PC-9 (cell line): ENCODE measurements at regions not wholly inside any gene's neighbourhood (a gene's known extent, or its start where the extent isn't known, plus 50 kb on each side); places are given as distances from the start of the nearest gene placed in this dataset.

Source experiments
- BruUV-seq: library from RNA; stranded (reverse); fragments of 400-500 nt; replicated peaks from 2 replicates; lab custom pipeline; 2021; lab: Mats Ljungman, UMichigan
- CTCF ChIA-PET: fragments of 300-600 bp; sonication (Branson Sonifier 250); formaldehyde crosslinking; loops from one replicate; lab custom pipeline; 2022; ENCODE audit warnings: antibody characterized with exemption; lab: Charles Lee
- POLR2A ChIA-PET: fragments of 300-600 bp; sonication (Branson Sonifier 250); formaldehyde crosslinking; loops from one replicate; lab custom pipeline; 2022; ENCODE audit warnings: antibody characterized with exemption; ENCODE audit not compliant: unreplicated experiment; lab: Charles Lee
- DNase-seq, 2 experiments: peaks; one replicate each; pipeline versions ENCODE4 v3.0.0 to v3.0.0-alpha.2; 2015 to 2022; ENCODE audit warnings: mixed read lengths in 1 of 2
- H2AFZ ChIP-seq: fragments of 200-600 bp; sonication (generic); 2 replicates; pipeline ENCODE4 v1.8.1; 2017; ENCODE audit warnings: antibody characterized with exemption
- H3F3A ChIP-seq: fragments of 200-600 bp; sonication (generic); 2 replicates; pipeline ENCODE4 v1.8.1; 2017; ENCODE audit warnings: antibody characterized with exemption, mild to moderate bottlenecking, low read depth; ENCODE audit not compliant: insufficient read depth
- H3K27ac ChIP-seq: fragments of 200-600 bp; sonication (generic); 2 replicates; pipeline ENCODE4 v1.6.1; 2016; ENCODE audit warnings: mixed run types
- H3K27me3 ChIP-seq: fragments of 200-600 bp; sonication (generic); 2 replicates; pipeline ENCODE4 v1.6.1; 2016; ENCODE audit warnings: low read depth, mixed run types; ENCODE audit not compliant: insufficient read depth
- H3K36me3 ChIP-seq: fragments of 200-600 bp; sonication (generic); 2 replicates; pipeline ENCODE4 v1.6.1; 2016; ENCODE audit warnings: low read depth, mixed run types
- H3K4me1 ChIP-seq: fragments of 200-600 bp; sonication (generic); replicated peaks from 2 replicates; pipeline ENCODE4 v1.6.1; 2016; ENCODE audit warnings: mixed run types; ENCODE audit not compliant: insufficient read depth
- H3K4me2 ChIP-seq: fragments of 200-600 bp; sonication (generic); 2 replicates; pipeline ENCODE4 v1.6.1; 2017; ENCODE audit warnings: mixed run types
- H3K4me3 ChIP-seq: fragments of 200-600 bp; sonication (generic); 2 replicates; pipeline ENCODE4 v1.6.1; 2016; ENCODE audit warnings: mixed run types
- H3K79me2 ChIP-seq: fragments of 200-600 bp; sonication (generic); 2 replicates; pipeline ENCODE4 v1.6.1; 2017; ENCODE audit warnings: low read depth, mixed run types
- H3K9me2 ChIP-seq: fragments of 200-600 bp; sonication (generic); 2 replicates; pipeline ENCODE4 v1.8.1; 2017; ENCODE audit warnings: mild to moderate bottlenecking; ENCODE audit not compliant: insufficient read depth
- H3K9me3 ChIP-seq: fragments of 200-600 bp; sonication (generic); 2 replicates; pipeline ENCODE4 v1.8.1; 2016; ENCODE audit warnings: low read depth; ENCODE audit not compliant: insufficient read depth
- H4K20me1 ChIP-seq: fragments of 200-600 bp; sonication (generic); 2 replicates; pipeline ENCODE4 v1.8.1; 2017; ENCODE audit not compliant: insufficient read depth
- CTCF ChIP-seq: fragments of 200-600 bp; sonication (generic); conservative IDR thresholded peaks from 2 replicates; pipeline ENCODE4 v1.6.1; 2017; ENCODE audit warnings: mixed run types, antibody characterized with exemption, mild to moderate bottlenecking, moderate library complexity
- EZH2 ChIP-seq: fragments of 200-600 bp; sonication (generic); IDR thresholded peaks from 2 replicates; pipeline ENCODE4 v1.8.0; 2017; ENCODE audit warnings: antibody characterized with exemption, low read depth
- intact Hi-C: fragments of 100-400 bp; cut with micrococcal nuclease; formaldehyde crosslinking; loops from one replicate; pipeline ENCODE4 v1.10.0; 2022; ENCODE audit not compliant: unreplicated experiment

GRCh38 chr3:67883766-67884165 lies 229.4 kb upstream of the SUCLG2 start:
- TF ChIP-seq CTCF (no peak), EZH2 (no peak)
- Histone ChIP-seq H3K9me2 (no peaks in the 10 kb centered on the region), H3K4me3 (no peak overlapping the region), H3K4me1 (no peaks in the 10 kb centered on the region), H3F3A (no peaks in the 10 kb centered on the region), H3K9me3 (no peaks in the 10 kb centered on the region), H4K20me1 (no peaks in the 10 kb centered on the region), H3K27ac (no peak overlapping the region), H3K4me2 (no peak overlapping the region), H3K79me2 (no peaks in the 10 kb centered on the region), H3K36me3 (no peaks in the 10 kb centered on the region), H2AFZ (no peak overlapping the region), H3K27me3 (no peaks in the 10 kb centered on the region)
- POLR2A ChIA-PET, result no interaction called here
- CTCF ChIA-PET, result no interaction called here
- no peak for DNase-seq
- BruUV-seq, result no TSS peak
- intact Hi-C loops, result no loop called here

GRCh38 chr3:67882981-67883380 lies 228.6 kb upstream of the SUCLG2 start:
- intact Hi-C loops, result no loop called here
- ChIA-PET CTCF (no interaction called here), POLR2A (no interaction called here)
- Histone ChIP-seq H3K9me2 (no peaks in the 10 kb centered on the region), H3K9me3 (no peaks in the 10 kb centered on the region), H3K79me2 (no peaks in the 10 kb centered on the region), H3K4me1 (no peaks in the 10 kb centered on the region), H3K27me3 (no peaks in the 10 kb centered on the region), H3F3A (no peaks in the 10 kb centered on the region), H3K27ac (no peak overlapping the region), H3K36me3 (no peaks in the 10 kb centered on the region), H2AFZ (no peak overlapping the region), H3K4me3 (no peak overlapping the region), H4K20me1 (no peaks in the 10 kb centered on the region), H3K4me2 (no peak overlapping the region)
- no TSS peak for BruUV-seq
- TF ChIP-seq EZH2 (no peak), CTCF (no peak)
- no peak for DNase-seq

- intact Hi-C loops, result no loop called here
- CTCF ChIA-PET, result no interaction called here
Measured at GRCh38 chr3:67876261-67876660, 221.8 kb upstream of the SUCLG2 start.

More at GRCh38 chr3:67876261-67876660, 221.8 kb upstream of the SUCLG2 start:
- Histone ChIP-seq H3K9me2 (no peaks in the 10 kb centered on the region), H2AFZ (no peak overlapping the region), H3K79me2 (no peaks in the 10 kb centered on the region), H3K9me3 (no peaks in the 10 kb centered on the region), H3K36me3 (no peaks in the 10 kb centered on the region), H3K27me3 (no peaks in the 10 kb centered on the region), H3K4me3 (no peak overlapping the region), H3K4me1 (no peaks in the 10 kb centered on the region), H3F3A (no peaks in the 10 kb centered on the region), H4K20me1 (no peaks in the 10 kb centered on the region), H3K4me2 (no peak overlapping the region), H3K27ac (no peak overlapping the region)
- no peak for DNase-seq
- POLR2A ChIA-PET, result interaction anchor here (0.7 kb wide), 1 partner anchor 100 kb away, joined by 3 read pairs; no protein-coding TSS in a partner anchor
- TF ChIP-seq CTCF (no peak), EZH2 (no peak)
- no TSS peak for BruUV-seq
